GM12892 (cell line): ENCODE measurements at regions not wholly inside any gene's neighbourhood (a gene's known extent, or its start where the extent isn't known, plus 50 kb on each side); places are given as distances from the start of the nearest gene placed in this dataset.

Source experiments
- POLR2A ChIP-seq: IDR thresholded peaks from 2 replicates; pipeline ENCODE4 v1.6.1; 2011; ENCODE audit warnings: low read depth, low read length, control low read depth
- POLR2AphosphoS5 ChIP-seq: IDR thresholded peaks from 2 replicates; pipeline ENCODE4 v1.6.1; 2011; ENCODE audit warnings: low read depth, low read length, control low read depth
- TAF1 ChIP-seq: IDR thresholded peaks from 2 replicates; pipeline ENCODE4 v1.6.1; 2011; ENCODE audit warnings: low read depth, mild to moderate bottlenecking, control low read depth, low read length, borderline replicate concordance

- TF ChIP-seq TAF1 (no peak), POLR2A (no peak), POLR2AphosphoS5 (no peak)
These were observed 213.6 kb downstream of the FOXO1 start for GRCh38 chr13:40452741-40453334.
